IMR-90 (cell line): ENCODE measurements at regions not wholly inside any gene's neighbourhood (a gene's known extent, or its start where the extent isn't known, plus 50 kb on each side); places are given as distances from the start of the nearest gene placed in this dataset.
A peak's percentile ranks its signal among the peaks of the same experiment; 100 is the strongest.

Experiments used
- ATAC-seq: fragments of 200-7000 bp; cut with Tn5 transposase; 2 replicates; pipeline ENCODE4 v1.9.1; 2020; ENCODE audit warnings: low read depth, mild to moderate bottlenecking, moderate library complexity
- BruUV-seq: library from RNA; stranded (reverse); fragments of 400-500 nt; replicated peaks from 2 replicates; lab custom pipeline; 2021; lab: Mats Ljungman, UMichigan
- CTCF ChIA-PET: fragments of 300-600 bp; formaldehyde crosslinking; extraction: SDS; loops from one replicate; lab custom pipeline; 2021; ENCODE audit warnings: antibody characterized with exemption; lab: Yijun Ruan, JAX
- POLR2A ChIA-PET: fragments of 300-600 bp; sonication (Branson Sonifier 250); formaldehyde crosslinking; loops from one replicate; lab custom pipeline; 2022; ENCODE audit warnings: antibody characterized with exemption; ENCODE audit not compliant: unreplicated experiment; lab: Charles Lee
- DNase-seq: peaks from one replicate; pipeline ENCODE4 v3.0.0; 2013
- H2AFZ ChIP-seq: replicated peaks from 2 replicates; pipeline ENCODE3; 2013; ENCODE audit warnings: low read length, mild to moderate bottlenecking; ENCODE audit not compliant: poor library complexity
- H2AK5ac ChIP-seq: 2 replicates; pipeline ENCODE4 v1.6.1; 2013; ENCODE audit warnings: low read depth, low read length, inconsistent platforms
- H2AK9ac ChIP-seq: replicated peaks from 2 replicates; pipeline ENCODE3; 2013; ENCODE audit warnings: mild to moderate bottlenecking, low read depth, low read length, moderate library complexity; ENCODE audit not compliant: poor library complexity
- H2BK120ac ChIP-seq: 2 replicates; pipeline ENCODE4 v1.6.1; 2013; ENCODE audit warnings: low read depth, low read length, inconsistent platforms
- H2BK15ac ChIP-seq: 3 replicates; pipeline ENCODE4 v1.6.1; 2013; ENCODE audit warnings: low read depth, low read length, inconsistent platforms
- H2BK20ac ChIP-seq: 2 replicates; pipeline ENCODE4 v1.6.1; 2013; ENCODE audit warnings: low read depth, mild to moderate bottlenecking, inconsistent platforms, low read length, moderate library complexity
- H2BK5ac ChIP-seq: 2 replicates; pipeline ENCODE4 v1.6.1; 2013; ENCODE audit warnings: mild to moderate bottlenecking, low read depth, low read length, inconsistent platforms; ENCODE audit not compliant: poor library complexity, severe bottlenecking
- H3K14ac ChIP-seq: replicated peaks from 2 replicates; pipeline ENCODE4 v1.6.1; 2013; ENCODE audit warnings: low read depth, low read length, inconsistent platforms
- H3K18ac ChIP-seq: 2 replicates; pipeline ENCODE4 v1.6.1; 2013; ENCODE audit warnings: low read depth, low read length, control low read depth
- H3K23ac ChIP-seq: 2 replicates; pipeline ENCODE4 v1.6.1; 2013; ENCODE audit warnings: low read depth, low read length, inconsistent platforms
- H3K27ac ChIP-seq: 2 replicates; pipeline ENCODE4 v1.5.1; 2013; ENCODE audit warnings: mild to moderate bottlenecking, control low read depth, low read length; ENCODE audit not compliant: insufficient read depth
- H3K27me3 ChIP-seq: 2 replicates; pipeline ENCODE4 v1.6.1; 2013; ENCODE audit warnings: low read length; ENCODE audit not compliant: control insufficient read depth, insufficient read depth
- H3K36me3 ChIP-seq: 2 replicates; pipeline ENCODE4 v1.6.1; 2013; ENCODE audit warnings: low read length, mixed read lengths; ENCODE audit not compliant: control insufficient read depth, insufficient read depth
- H3K4ac ChIP-seq: 2 replicates; pipeline ENCODE4 v1.6.1; 2013; ENCODE audit warnings: low read depth, low read length, inconsistent platforms
- H3K4me1 ChIP-seq: 2 replicates; pipeline ENCODE4 v1.6.1; 2013; ENCODE audit warnings: low read length, mixed read lengths; ENCODE audit not compliant: control insufficient read depth, insufficient read depth
- H3K4me2 ChIP-seq: 2 replicates; pipeline ENCODE4 v1.6.1; 2013; ENCODE audit warnings: low read depth, mild to moderate bottlenecking, control low read depth, low read length, moderate library complexity
- H3K4me3 ChIP-seq: 2 replicates; pipeline ENCODE4 v1.5.1; 2013; ENCODE audit warnings: low read depth, mild to moderate bottlenecking, control low read depth, low read length, moderate library complexity; ENCODE audit not compliant: insufficient read depth
- H3K56ac ChIP-seq: 2 replicates; pipeline ENCODE4 v1.6.1; 2013; ENCODE audit warnings: low read length, inconsistent platforms; ENCODE audit not compliant: insufficient read depth; ENCODE audit errors: extremely low read depth
- H3K79me1 ChIP-seq, 2 experiments: 2 replicates each; pipeline ENCODE4 v1.6.1; 2013; ENCODE audit warnings: low read length in 2 of 2, inconsistent platforms in 1 of 2, low read depth in 1 of 2
- H3K9ac ChIP-seq: 2 replicates; pipeline ENCODE4 v1.6.1; 2013; ENCODE audit warnings: low read depth, low read length, control low read depth
- H3K9me1 ChIP-seq: 2 replicates; pipeline ENCODE4 v1.6.1; 2013; ENCODE audit warnings: low read length, inconsistent platforms; ENCODE audit not compliant: insufficient read depth
- H3K9me3 ChIP-seq: 2 replicates; pipeline ENCODE4 v1.6.1; 2013; ENCODE audit warnings: low read length; ENCODE audit not compliant: control insufficient read depth, insufficient read depth
- H4K20me1 ChIP-seq: 2 replicates; pipeline ENCODE4 v1.6.1; 2013; ENCODE audit warnings: low read length, inconsistent platforms; ENCODE audit not compliant: insufficient read depth
- H4K5ac ChIP-seq: 2 replicates; pipeline ENCODE4 v1.6.1; 2013; ENCODE audit warnings: mild to moderate bottlenecking, low read depth, low read length, control low read depth
- H4K8ac ChIP-seq, 2 experiments: 2 replicates each; pipeline ENCODE4 v1.6.1; 2013; ENCODE audit warnings: low read depth in 2 of 2, low read length in 2 of 2, control low read depth in 1 of 2, inconsistent platforms in 1 of 2
- H4K91ac ChIP-seq: 2 replicates; pipeline ENCODE4 v1.6.1; 2013; ENCODE audit warnings: low read depth, low read length, inconsistent platforms; ENCODE audit not compliant: insufficient read depth
- BHLHE40 ChIP-seq: fragments of 150-350 bp; IDR thresholded peaks from 2 replicates; pipeline ENCODE4 v1.6.1; 2016; ENCODE audit warnings: mild to moderate bottlenecking, low read depth, low read length
- CEBPB ChIP-seq: IDR thresholded peaks from 2 replicates; pipeline ENCODE4 v1.6.1; 2012; ENCODE audit warnings: low read depth, low read length, improper control_type of control experiment
- CHD1 ChIP-seq: IDR thresholded peaks from 2 replicates; pipeline ENCODE4 v1.6.1; 2012; ENCODE audit warnings: low read depth, low read length, improper control_type of control experiment
- FOS ChIP-seq: fragments of 150-350 bp; IDR thresholded peaks from 2 replicates; pipeline ENCODE4 v1.6.1; 2016; ENCODE audit warnings: low read depth, low read length
- MAFK ChIP-seq: IDR thresholded peaks from 2 replicates; pipeline ENCODE4 v1.6.1; 2012; ENCODE audit warnings: low read depth, low read length, improper control_type of control experiment
- MAZ ChIP-seq: IDR thresholded peaks from 2 replicates; pipeline ENCODE4 v1.6.1; 2012; ENCODE audit warnings: low read depth, mild to moderate bottlenecking, low read length, improper control_type of control experiment, moderate library complexity, borderline replicate concordance
- MXI1 ChIP-seq: IDR thresholded peaks from 2 replicates; pipeline ENCODE4 v1.6.1; 2012; ENCODE audit warnings: low read depth, mild to moderate bottlenecking, low read length, moderate library complexity, borderline replicate concordance
- NFE2L2 ChIP-seq: fragments of 150-350 bp; IDR thresholded peaks from 2 replicates; pipeline ENCODE4 v1.6.1; 2016; ENCODE audit warnings: low read depth, mild to moderate bottlenecking, low read length
- POLR2A ChIP-seq: IDR thresholded peaks from 2 replicates; pipeline ENCODE4 v1.6.1; 2012; ENCODE audit warnings: mild to moderate bottlenecking, low read depth, low read length
- RAD21 ChIP-seq: IDR thresholded peaks from 2 replicates; pipeline ENCODE4 v1.6.1; 2012; ENCODE audit warnings: low read length, improper control_type of control experiment
- RCOR1 ChIP-seq: IDR thresholded peaks from 2 replicates; pipeline ENCODE4 v1.6.1; 2012; ENCODE audit warnings: mild to moderate bottlenecking, low read length, improper control_type of control experiment; ENCODE audit not compliant: insufficient replicate concordance
- RFX5 ChIP-seq: IDR thresholded peaks from 2 replicates; pipeline ENCODE4 v1.8.0; 2012; ENCODE audit warnings: low read depth, mild to moderate bottlenecking, low read length, moderate library complexity
- SMC3 ChIP-seq: fragments of 150-350 bp; IDR thresholded peaks from 2 replicates; pipeline ENCODE4 v1.6.1; 2016; ENCODE audit warnings: low read depth, mild to moderate bottlenecking, antibody characterized with exemption, low read length, moderate library complexity
- WGBS, 2 experiments: methylation state at CpG; one replicate each; pipeline versions ENCODE4 v1.1.5 to v1.1.7; 2013; ENCODE audit warnings: missing lambda C conversion rate in 2 of 2; ENCODE audit not compliant: insufficient read length in 1 of 2; ENCODE audit errors: extremely low coverage in 2 of 2; 5-methylcytosine and 5-hydroxymethylcytosine counted together
- dilution Hi-C: fragments of 300-500 bp; cut with HindIII; formaldehyde crosslinking; loops from one replicate; pipeline ENCODE4 v1.14.3; 2018; ENCODE audit warnings: low sequenced_read_pairs; ENCODE audit not compliant: unreplicated experiment
- in situ Hi-C: fragments of 300-500 bp; cut with MboI; formaldehyde crosslinking; loops from 3 replicates; pipeline ENCODE4 v1.14.3; 2019; ENCODE audit warnings: low sequenced_read_pairs, inconsistent platforms, mixed read lengths
- intact Hi-C: fragments of 100-400 bp; cut with micrococcal nuclease; formaldehyde crosslinking; loops from 2 replicates; pipeline ENCODE4 v1.10.0; 2022
- TF ChIP-seq, protein P1 (sequence below): conservative IDR thresholded peaks from 2 replicates; pipeline ENCODE4 v1.5.1; 2012; ENCODE audit warnings: mild to moderate bottlenecking, low read depth, low read length, improper control_type of control experiment
- TF ChIP-seq, protein P2 (sequence below): fragments of 150-350 bp; IDR thresholded peaks from 2 replicates; pipeline ENCODE4 v1.6.1; 2016; ENCODE audit warnings: low read depth, mild to moderate bottlenecking, low read length, moderate library complexity, borderline replicate concordance
- TF ChIP-seq, protein P3 (sequence below): fragments of 150-350 bp; IDR thresholded peaks from 2 replicates; pipeline ENCODE4 v1.6.1; 2017; ENCODE audit warnings: mild to moderate bottlenecking, antibody characterized with exemption, low read length, low read depth

DNA sequence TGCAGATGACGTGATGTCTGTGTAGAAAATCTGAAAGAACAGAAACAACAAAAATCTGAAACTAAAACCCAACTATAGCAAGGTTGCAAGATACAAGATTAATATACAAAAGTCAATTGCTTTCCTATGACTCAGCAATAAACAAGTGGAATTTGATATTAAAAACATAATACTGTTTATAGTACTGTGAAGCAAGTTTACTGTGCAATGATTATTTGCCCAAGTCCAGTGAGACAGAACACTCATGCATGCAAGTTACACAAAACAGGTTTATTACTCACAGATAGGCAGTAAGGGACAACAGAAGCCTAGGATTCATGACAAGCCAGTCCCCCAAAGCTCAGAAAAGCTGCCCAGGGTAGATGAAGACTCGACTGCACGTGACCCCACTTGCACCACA is 62.4 kb upstream of the RAB4A start:
- H3K4me2 ChIP-seq = peak overlapping the region; percentile 65
- peak overlapping the region; percentile 87 for H2BK120ac ChIP-seq
- no peaks in the 10 kb centered on the region for H3K9me3 ChIP-seq
- H4K5ac ChIP-seq = peak overlapping the region; percentile 68
- H4K8ac ChIP-seq = peak overlapping the region; percentile 64 to 70; a peak in 3 of 4 replicates
- peak overlapping the region; percentile 64 for H3K9ac ChIP-seq
- H4K91ac ChIP-seq = peak overlapping the region; percentile 97
- H3K27ac ChIP-seq = peak overlapping the region; percentile 99
- peaks cover 3% of the 10 kb centered on the region; the same call in 1 of the 2 replicates for H3K9me1 ChIP-seq
- H2AK5ac ChIP-seq = peak overlapping the region; percentile 92
- peaks cover 27% of the 10 kb centered on the region for H3K4me1 ChIP-seq
- H3K56ac ChIP-seq = peak overlapping the region; percentile 66; the same call in 1 of the 2 replicates
- H3K4ac ChIP-seq = peak overlapping the region; percentile 96
- dilution Hi-C loops (no loop called here), in situ Hi-C loops (no loop called here), intact Hi-C loops (loop anchor here (5.0 kb wide), 1 partner anchor 246 kb away; no protein-coding TSS in a partner anchor)
- ATAC-seq = peak; percentile 62
- peak overlapping the region; percentile 88 for H2BK20ac ChIP-seq
- H4K20me1 ChIP-seq = no peaks in the 10 kb centered on the region
- H3K79me1 ChIP-seq = no peaks in the 10 kb centered on the region
- peak; percentile 97 for TF ChIP-seq NFE2L2
- TF ChIP-seq, protein P1, sequence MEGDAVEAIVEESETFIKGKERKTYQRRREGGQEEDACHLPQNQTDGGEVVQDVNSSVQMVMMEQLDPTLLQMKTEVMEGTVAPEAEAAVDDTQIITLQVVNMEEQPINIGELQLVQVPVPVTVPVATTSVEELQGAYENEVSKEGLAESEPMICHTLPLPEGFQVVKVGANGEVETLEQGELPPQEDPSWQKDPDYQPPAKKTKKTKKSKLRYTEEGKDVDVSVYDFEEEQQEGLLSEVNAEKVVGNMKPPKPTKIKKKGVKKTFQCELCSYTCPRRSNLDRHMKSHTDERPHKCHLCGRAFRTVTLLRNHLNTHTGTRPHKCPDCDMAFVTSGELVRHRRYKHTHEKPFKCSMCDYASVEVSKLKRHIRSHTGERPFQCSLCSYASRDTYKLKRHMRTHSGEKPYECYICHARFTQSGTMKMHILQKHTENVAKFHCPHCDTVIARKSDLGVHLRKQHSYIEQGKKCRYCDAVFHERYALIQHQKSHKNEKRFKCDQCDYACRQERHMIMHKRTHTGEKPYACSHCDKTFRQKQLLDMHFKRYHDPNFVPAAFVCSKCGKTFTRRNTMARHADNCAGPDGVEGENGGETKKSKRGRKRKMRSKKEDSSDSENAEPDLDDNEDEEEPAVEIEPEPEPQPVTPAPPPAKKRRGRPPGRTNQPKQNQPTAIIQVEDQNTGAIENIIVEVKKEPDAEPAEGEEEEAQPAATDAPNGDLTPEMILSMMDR = no peak
- peak; percentile 77 for TF ChIP-seq CEBPB
- no peak for TF ChIP-seq MAZ
- no peak for TF ChIP-seq RCOR1
- TF ChIP-seq FOS = peak; percentile 74; the same call in 1 of the 2 replicates
- TF ChIP-seq, protein P2, sequence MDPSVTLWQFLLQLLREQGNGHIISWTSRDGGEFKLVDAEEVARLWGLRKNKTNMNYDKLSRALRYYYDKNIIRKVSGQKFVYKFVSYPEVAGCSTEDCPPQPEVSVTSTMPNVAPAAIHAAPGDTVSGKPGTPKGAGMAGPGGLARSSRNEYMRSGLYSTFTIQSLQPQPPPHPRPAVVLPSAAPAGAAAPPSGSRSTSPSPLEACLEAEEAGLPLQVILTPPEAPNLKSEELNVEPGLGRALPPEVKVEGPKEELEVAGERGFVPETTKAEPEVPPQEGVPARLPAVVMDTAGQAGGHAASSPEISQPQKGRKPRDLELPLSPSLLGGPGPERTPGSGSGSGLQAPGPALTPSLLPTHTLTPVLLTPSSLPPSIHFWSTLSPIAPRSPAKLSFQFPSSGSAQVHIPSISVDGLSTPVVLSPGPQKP = no peak
- TF ChIP-seq, protein P3, sequence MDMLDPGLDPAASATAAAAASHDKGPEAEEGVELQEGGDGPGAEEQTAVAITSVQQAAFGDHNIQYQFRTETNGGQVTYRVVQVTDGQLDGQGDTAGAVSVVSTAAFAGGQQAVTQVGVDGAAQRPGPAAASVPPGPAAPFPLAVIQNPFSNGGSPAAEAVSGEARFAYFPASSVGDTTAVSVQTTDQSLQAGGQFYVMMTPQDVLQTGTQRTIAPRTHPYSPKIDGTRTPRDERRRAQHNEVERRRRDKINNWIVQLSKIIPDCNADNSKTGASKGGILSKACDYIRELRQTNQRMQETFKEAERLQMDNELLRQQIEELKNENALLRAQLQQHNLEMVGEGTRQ = no peak
- no peak for TF ChIP-seq CHD1
- TF ChIP-seq POLR2A = no peak
- TF ChIP-seq RFX5 = no peak
- no peak for TF ChIP-seq MXI1
- TF ChIP-seq RAD21 = no peak
- TF ChIP-seq SMC3 = no peak
- TF ChIP-seq MAFK = peak; percentile 85
- 0 out of 2 replicates have a peak, but pooled peaks have one; percentile 7 for TF ChIP-seq BHLHE40
- peak overlapping the region; percentile 85; the same call in 2 of the 3 replicates for H2BK15ac ChIP-seq
- H3K14ac ChIP-seq = peak overlapping the region; percentile 70
- peak; percentile 81 for DNase-seq
- peak overlapping the region; percentile 93 for H3K23ac ChIP-seq
- no peak overlapping the region for H3K4me3 ChIP-seq
- peak overlapping the region; percentile 1 for H2AK9ac ChIP-seq
- H3K36me3 ChIP-seq = no peaks in the 10 kb centered on the region
- ChIA-PET POLR2A (no interaction called here), CTCF (no interaction called here)
- peak overlapping the region; percentile 75 for H3K18ac ChIP-seq
- BruUV-seq = no TSS peak
- WGBS, 2 experiments = no CpG with 5 or more reads among the region's 3 CpGs
- peak overlapping the region; percentile 89 for H2BK5ac ChIP-seq
- H2AFZ ChIP-seq = no peak overlapping the region
- H3K27me3 ChIP-seq = no peaks in the 10 kb centered on the region
